HepG2 (cell line): ENCODE measurements at regions not wholly inside any gene's neighbourhood (a gene's known extent, or its start where the extent isn't known, plus 50 kb on each side); places are given as distances from the start of the nearest gene placed in this dataset.

Source experiments
- ATAC-seq: fragments of 200-7000 bp; cut with Tn5 transposase; 3 replicates; pipeline ENCODE4 v1.9.1; 2020; ENCODE audit warnings: mild to moderate bottlenecking, moderate library complexity
- BruUV-seq: library from RNA; stranded (reverse); fragments of 400-500 nt; replicated peaks from 2 replicates; lab custom pipeline; 2021; lab: Mats Ljungman, UMichigan
- CTCF ChIA-PET: fragments of 300-600 bp; formaldehyde crosslinking; extraction: SDS; loops from one replicate; lab custom pipeline; 2021; ENCODE audit warnings: low total read pairs, inconsistent platforms, low intra/inter-chr PET ratio; lab: Yijun Ruan, JAX
- POLR2A ChIA-PET: fragments of 350-600 bp; sonication (Branson Sonifier 250); formaldehyde crosslinking; loops from one replicate; lab custom pipeline; 2020; ENCODE audit warnings: antibody characterized with exemption, inconsistent platforms; lab: Yijun Ruan, JAX
- DNase-seq: peaks from one replicate; pipeline ENCODE4 v3.0.0-alpha.2; 2015; ENCODE audit warnings: low spot score
- FAIRE-seq: peaks from 3 replicates; lab custom pipeline; 2011; peaks lifted over from hg19 to GRCh38; lab: Jason Lieb, UNC
- H2AFZ ChIP-seq: one replicate; pipeline ENCODE4 v1.6.1; 2011; ENCODE audit warnings: low read length, inconsistent platforms
- H3K27ac ChIP-seq: fragments of 300-600 bp; 3 replicates; pipeline ENCODE4 v1.8.0; 2011; ENCODE audit warnings: mixed run types, mild to moderate bottlenecking, mixed read lengths, low read length, inconsistent platforms; ENCODE audit not compliant: insufficient read depth; ENCODE audit errors: extremely low read length
- H3K27me3 ChIP-seq, 2 experiments: fragments of 200-600 bp in 1 of 2; 2 replicates in 1 of 2; 3 replicates in 1 of 2; pipeline versions ENCODE4 v1.6.0 to v1.8.0; 2011; ENCODE audit warnings: low read length in 2 of 2, mild to moderate bottlenecking in 2 of 2, moderate library complexity in 2 of 2, inconsistent platforms in 1 of 2; ENCODE audit not compliant: insufficient read depth in 2 of 2, control insufficient read depth in 1 of 2
- H3K36me3 ChIP-seq, 2 experiments: fragments of 200-600 bp in 1 of 2; replicated peaks in 1 of 2; 2 replicates in 1 of 2; 3 replicates in 1 of 2; pipeline versions ENCODE4 v1.5.1 to v1.8.0; 2011; ENCODE audit warnings: low read length in 2 of 2, inconsistent platforms in 1 of 2; ENCODE audit not compliant: insufficient read depth in 2 of 2, control insufficient read depth in 1 of 2
- H3K4me1 ChIP-seq: 2 replicates; pipeline ENCODE4 v1.5.1; 2012; ENCODE audit warnings: low read length, inconsistent platforms; ENCODE audit not compliant: insufficient read depth
- H3K4me2 ChIP-seq: 2 replicates; pipeline ENCODE4 v1.6.0; 2011; ENCODE audit warnings: low read depth, low read length, inconsistent platforms
- H3K4me3 ChIP-seq, 3 experiments: fragments of 200-600 bp in 1 of 3; sonication (generic), shearing (Covaris generic) in 1 of 3; replicated peaks in 1 of 3; 2 replicates each; pipeline ENCODE4 v1.5.1; 2011 to 2016; ENCODE audit warnings: low read length in 3 of 3, inconsistent platforms in 2 of 3, low read depth in 2 of 3, mild to moderate bottlenecking in 2 of 3, control low read depth in 1 of 3, mixed read lengths in 1 of 3; ENCODE audit not compliant: insufficient read depth in 1 of 3
- H3K79me2 ChIP-seq: one replicate; pipeline ENCODE4 v1.6.1; 2011; ENCODE audit warnings: low read length, inconsistent platforms; ENCODE audit not compliant: insufficient read depth
- H3K9ac ChIP-seq: 2 replicates; pipeline ENCODE4 v1.6.0; 2011; ENCODE audit warnings: mild to moderate bottlenecking, low read depth, low read length, inconsistent platforms; ENCODE audit not compliant: insufficient read depth
- H3K9me3 ChIP-seq: 2 replicates; pipeline ENCODE4 v1.5.1; 2012; ENCODE audit warnings: mild to moderate bottlenecking, low read length
- H4K20me1 ChIP-seq: 2 replicates; pipeline ENCODE4 v1.6.0; 2011; ENCODE audit warnings: inconsistent platforms, mild to moderate bottlenecking, low read length, moderate library complexity; ENCODE audit not compliant: insufficient read depth
- AHR ChIP-seq: IDR thresholded peaks from 2 replicates; pipeline ENCODE4 v1.6.1; 2018; ENCODE audit warnings: missing genetic modification reagents, missing compliant biosample characterization
- AKAP8 ChIP-seq: sonication (generic); formaldehyde crosslinking; IDR thresholded peaks from 2 replicates; pipeline ENCODE4 v1.5.1; 2020; ENCODE audit warnings: mild to moderate bottlenecking, missing genetic modification reagents
- ARNTL ChIP-seq: sonication (generic); formaldehyde crosslinking; IDR thresholded peaks from 2 replicates; pipeline ENCODE4 v1.4.0; 2020; ENCODE audit warnings: mild to moderate bottlenecking, missing genetic modification reagents
- ATAD3A ChIP-seq: sonication (generic); formaldehyde crosslinking; IDR thresholded peaks from 2 replicates; pipeline ENCODE4 v1.4.0; 2020; ENCODE audit warnings: missing genetic modification reagents
- GLMP ChIP-seq: sonication (generic); formaldehyde crosslinking; IDR thresholded peaks from 2 replicates; pipeline ENCODE4 v1.9.0; 2021; ENCODE audit warnings: missing genetic modification reagents, mild to moderate bottlenecking, borderline replicate concordance
- HMGA1 ChIP-seq: sonication (generic); formaldehyde crosslinking; conservative IDR thresholded peaks from 2 replicates; pipeline ENCODE4 v1.4.0; 2020; ENCODE audit warnings: missing genetic modification reagents
- MBD4 ChIP-seq: IDR thresholded peaks from 2 replicates; pipeline ENCODE4 v1.6.1; 2012; ENCODE audit warnings: low read length, inconsistent platforms, borderline replicate concordance
- MZF1 ChIP-seq: sonication (generic); formaldehyde crosslinking; IDR thresholded peaks from 2 replicates; pipeline ENCODE4 v1.8.1; 2023; ENCODE audit warnings: mild to moderate bottlenecking, missing genetic modification reagents, borderline replicate concordance
- NR2F1 ChIP-seq, 2 experiments: fragments of 450-650 bp in 1 of 2; formaldehyde crosslinking in 1 of 2; IDR thresholded peaks; 2 replicates each; pipeline versions ENCODE4 v1.5.0 to v1.6.1; 2016 to 2020; ENCODE audit warnings: mild to moderate bottlenecking in 1 of 2, missing compliant biosample characterization in 1 of 2, missing genetic modification reagents in 1 of 2, moderate library complexity in 1 of 2
- POLR2AphosphoS5 ChIP-seq: IDR thresholded peaks from 2 replicates; pipeline ENCODE4 v1.6.1; 2012; ENCODE audit warnings: low read depth, low read length
- PTBP1 ChIP-seq: fragments of 200-400 bp; formaldehyde crosslinking; IDR thresholded peaks from 2 replicates; pipeline ENCODE4 v1.6.1; 2018; ENCODE audit warnings: low read length, low read depth; ENCODE audit not compliant: poor library complexity, severe bottlenecking
- ZBTB3 ChIP-seq: sonication (generic); formaldehyde crosslinking; IDR thresholded peaks from 2 replicates; pipeline ENCODE4 v1.4.0; 2020; ENCODE audit warnings: low read depth, mild to moderate bottlenecking, moderate library complexity, missing genetic modification reagents, borderline replicate concordance
- ZBTB43 ChIP-seq: sonication (generic); formaldehyde crosslinking; conservative IDR thresholded peaks from 2 replicates; pipeline ENCODE4 v1.4.0; 2020; ENCODE audit warnings: missing genetic modification reagents
- ZFAT ChIP-seq: sonication (generic); formaldehyde crosslinking; conservative IDR thresholded peaks from 2 replicates; pipeline ENCODE4 v1.8.1; 2023; ENCODE audit warnings: missing genetic modification reagents, inconsistent platforms
- ZKSCAN8 ChIP-seq: IDR thresholded peaks from 2 replicates; pipeline ENCODE4 v1.6.1; 2016; ENCODE audit warnings: borderline replicate concordance, missing genetic modification reagents, missing compliant biosample characterization
- ZNF263 ChIP-seq: sonication (generic); formaldehyde crosslinking; IDR thresholded peaks from 2 replicates; pipeline ENCODE4 v1.4.0; 2020; ENCODE audit warnings: missing genetic modification reagents
- ZNF512 ChIP-seq: sonication (generic); formaldehyde crosslinking; IDR thresholded peaks from 2 replicates; pipeline ENCODE4 v1.4.0; 2020; ENCODE audit warnings: mild to moderate bottlenecking, missing genetic modification reagents
- ZNF773 ChIP-seq: sonication (generic); formaldehyde crosslinking; IDR thresholded peaks from 2 replicates; pipeline ENCODE4 v1.4.0; 2020; ENCODE audit warnings: missing genetic modification reagents, borderline replicate concordance
- WGBS: methylation state at CpG from one replicate; pipeline ENCODE4 v1.1.6; 2017; ENCODE audit warnings: low lambda C conversion rate; 5-methylcytosine and 5-hydroxymethylcytosine counted together
- in situ Hi-C: cut with HindIII; loops from 2 replicates; pipeline ENCODE4 v1.10.0; 2017; ENCODE audit warnings: low pct_unique_long_range_greater_than_20kb; ENCODE audit not compliant: extremely low pct_ligation_motif_present
- intact Hi-C: fragments of 100-400 bp; cut with micrococcal nuclease; formaldehyde crosslinking; loops from one replicate; pipeline ENCODE4 v1.10.0; 2022; ENCODE audit not compliant: unreplicated experiment
- TF ChIP-seq, protein P1 (sequence below): sonication (generic); formaldehyde crosslinking; conservative IDR thresholded peaks from 2 replicates; pipeline ENCODE4 v1.8.1; 2023; ENCODE audit warnings: missing genetic modification reagents

DNA sequence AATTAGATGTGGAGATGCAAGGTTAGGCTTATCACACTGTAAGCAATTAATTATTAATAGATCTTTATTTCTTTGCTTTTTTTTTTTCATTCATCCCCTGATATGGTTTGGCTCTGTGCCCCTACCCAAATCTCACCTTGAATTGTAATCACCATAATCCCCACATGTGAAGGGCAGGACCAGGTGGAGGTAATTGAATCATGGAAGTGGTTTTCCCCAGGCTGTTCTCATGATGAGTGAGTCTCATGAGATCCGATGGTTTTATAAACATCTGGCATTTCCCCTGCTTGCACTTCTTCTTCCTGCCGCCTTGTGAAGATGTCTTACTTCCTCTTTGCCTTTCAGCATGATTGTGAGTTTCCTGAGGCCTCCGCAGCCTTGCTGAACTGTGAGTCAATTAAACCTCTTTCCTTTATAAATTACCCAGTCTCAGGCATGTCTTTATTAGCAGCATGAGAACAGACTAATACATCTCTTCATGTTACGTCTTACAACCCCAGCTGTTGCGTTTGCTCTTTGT is 333.8 kb downstream of the CDH26 start (continued):
- TF ChIP-seq ZBTB43 (CRISPR knock-in tag) (no peak), MZF1 (no peak), ZNF512 (CRISPR knock-in tag) (no peak), ZNF263 (CRISPR knock-in tag) (no peak), NR2F1 (CRISPR knock-in tag; IDR thresholded peaks at IDR 0.05) (no peak), ARNTL (CRISPR knock-in tag) (no peak), HMGA1 (CRISPR knock-in tag) (no peak), ZKSCAN8 (CRISPR knock-in tag) (no peak), AKAP8 (CRISPR knock-in tag) (no peak), ATAD3A (CRISPR knock-in tag) (no peak), ZBTB3 (CRISPR knock-in tag) (no peak)

- FAIRE-seq (no peak), DNase-seq (no peak), ATAC-seq (no peak)
- ChIA-PET POLR2A (no interaction called here), CTCF (no interaction called here)
- no TSS peak for BruUV-seq
- intact Hi-C loops (no loop called here), in situ Hi-C loops (no loop called here)
- Histone ChIP-seq H3K36me3 (no peaks in the 10 kb centered on the region), H3K4me2 (no peak overlapping the region), H3K9me3 (peaks cover 43% of the 10 kb centered on the region), H3K27me3 (peaks cover 0 to 5% of the 10 kb centered on the region in 2 experiments; a peak in 1 of 5 replicates), H3K9ac (no peak overlapping the region), H3K4me3 (no peak overlapping the region), H4K20me1 (no peaks in the 10 kb centered on the region), H3K4me1 (no peaks in the 10 kb centered on the region), H3K79me2 (no peaks in the 10 kb centered on the region), H2AFZ (no peak overlapping the region), H3K27ac (no peak overlapping the region)
- WGBS: 28% methylated on average over 8 of the region's 8 CpGs
- TF ChIP-seq AHR (CRISPR knock-in tag): no peak
- TF ChIP-seq PTBP1: no peak
- TF ChIP-seq POLR2AphosphoS5: no peak
- TF ChIP-seq ZFAT (CRISPR knock-in tag): no peak
- TF ChIP-seq ZNF773 (CRISPR knock-in tag): no peak
- no peak for TF ChIP-seq MBD4
- no peak for TF ChIP-seq GLMP (CRISPR knock-in tag)
- TF ChIP-seq, protein P1, sequence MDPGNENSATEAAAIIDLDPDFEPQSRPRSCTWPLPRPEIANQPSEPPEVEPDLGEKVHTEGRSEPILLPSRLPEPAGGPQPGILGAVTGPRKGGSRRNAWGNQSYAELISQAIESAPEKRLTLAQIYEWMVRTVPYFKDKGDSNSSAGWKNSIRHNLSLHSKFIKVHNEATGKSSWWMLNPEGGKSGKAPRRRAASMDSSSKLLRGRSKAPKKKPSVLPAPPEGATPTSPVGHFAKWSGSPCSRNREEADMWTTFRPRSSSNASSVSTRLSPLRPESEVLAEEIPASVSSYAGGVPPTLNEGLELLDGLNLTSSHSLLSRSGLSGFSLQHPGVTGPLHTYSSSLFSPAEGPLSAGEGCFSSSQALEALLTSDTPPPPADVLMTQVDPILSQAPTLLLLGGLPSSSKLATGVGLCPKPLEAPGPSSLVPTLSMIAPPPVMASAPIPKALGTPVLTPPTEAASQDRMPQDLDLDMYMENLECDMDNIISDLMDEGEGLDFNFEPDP: no peak
Observed at GRCh38 chr20:60294632-60295031, 336.4 kb downstream of the CDH26 start.
